GM21528 (cell line): ENCODE measurements at regions not wholly inside any gene's neighbourhood (a gene's known extent, or its start where the extent isn't known, plus 50 kb on each side); places are given as distances from the start of the nearest gene placed in this dataset.
"Not testable (repeated sequence)": the region's sequence is repeated elsewhere in the genome, so short reads cannot be mapped to it uniquely, and the experiment has no call there.

Experiments used
- ATAC-seq: cut with Tn5 transposase; IDR thresholded peaks from one replicate; pipeline ENCODE4 v1.9.1; 2021; ENCODE audit warnings: mild to moderate bottlenecking, moderate library complexity; ENCODE audit not compliant: unreplicated experiment, low FRiP score

GRCh38 chr9:107606149-107606790 is 116.7 kb upstream of the KLF4 start:
- no peak for ATAC-seq

DNA sequence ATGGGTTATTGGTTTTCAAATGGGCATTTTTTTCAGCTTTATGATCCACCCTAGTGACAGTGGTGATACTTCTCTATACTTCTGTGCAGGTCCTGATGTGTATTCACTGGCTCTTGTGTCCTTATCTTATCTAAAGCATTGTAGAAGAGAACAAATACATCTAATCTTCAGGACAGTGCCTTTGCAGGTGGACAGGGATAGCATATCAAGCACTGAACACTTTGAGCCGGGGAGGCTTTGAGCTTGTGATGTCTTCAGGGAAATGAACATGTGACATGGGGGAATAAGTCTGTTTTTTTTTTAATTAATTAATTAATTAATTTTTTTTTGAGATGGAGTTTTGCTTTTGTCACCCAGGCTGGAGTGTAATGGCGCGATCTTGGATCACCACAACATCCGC is 115.5 kb upstream of the KLF4 start:
- ATAC-seq, result no peak

GRCh38 chr9:107603281-107603680 is 113.7 kb upstream of the KLF4 start:
- no peak for ATAC-seq

- no peak for ATAC-seq
Measured at GRCh38 chr9:107600060-107600573, 110.5 kb upstream of the KLF4 start.

DNA sequence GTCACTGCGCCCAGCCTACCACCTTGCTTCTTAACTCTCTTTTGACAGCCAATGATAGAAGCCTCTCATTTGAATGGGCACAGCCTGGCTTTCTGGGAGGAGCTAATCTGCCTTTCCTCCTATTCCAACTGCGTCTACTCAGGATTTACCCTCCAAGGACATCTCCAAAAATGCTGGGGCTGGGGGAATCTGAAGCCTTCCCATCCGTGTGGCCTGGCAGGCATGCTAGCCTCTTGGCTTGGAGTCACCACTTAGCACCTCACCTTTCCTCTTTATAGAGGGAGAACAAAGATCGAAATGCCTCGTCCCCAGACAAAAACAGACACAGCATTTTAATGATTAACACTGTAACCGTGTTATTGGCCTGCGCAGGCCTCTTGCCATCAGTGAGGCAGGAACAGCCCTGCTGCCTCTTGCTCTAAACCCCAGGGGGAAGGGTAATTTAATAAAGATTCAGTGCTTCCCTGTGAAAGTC is 108.2 kb upstream of the KLF4 start:
- ATAC-seq, result no peak

DNA sequence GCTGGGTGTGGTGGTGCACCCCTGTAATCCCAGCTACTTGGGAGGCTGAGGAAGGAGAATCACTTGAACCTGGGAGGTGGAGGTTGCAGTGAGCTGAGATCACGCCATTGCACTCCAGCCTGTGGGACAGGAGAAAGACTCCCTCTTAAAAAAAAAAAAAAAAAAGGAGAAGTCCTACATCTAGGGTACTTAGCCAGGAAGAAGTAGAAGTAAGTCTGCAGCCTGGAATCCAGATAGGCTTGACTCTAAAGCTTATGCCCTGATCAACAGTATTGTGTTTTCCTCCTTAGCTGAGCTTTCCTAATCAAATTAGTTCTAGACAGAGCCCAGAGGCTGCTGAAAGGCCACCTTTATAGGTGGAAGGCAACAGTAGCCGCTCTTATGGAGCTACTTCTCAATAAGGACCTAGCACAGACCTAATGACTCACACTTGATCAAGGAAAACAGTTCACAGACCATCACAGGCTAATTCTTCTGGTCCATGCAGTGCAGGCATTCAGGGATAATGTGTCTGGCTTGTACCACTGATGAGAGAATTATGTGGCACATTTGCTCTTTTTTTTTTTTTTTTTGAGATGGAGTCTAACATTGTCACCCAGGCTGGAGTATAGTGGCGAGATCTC is 105.5 kb upstream of the KLF4 start:
- no peak for ATAC-seq

GRCh38 chr9:107593224-107593870 is 103.8 kb upstream of the KLF4 start:
- no peak for ATAC-seq

- no peak for ATAC-seq
Measured at GRCh38 chr9:107592424-107592823, 102.9 kb upstream of the KLF4 start.

GRCh38 chr9:107591781-107592180 is 102.2 kb upstream of the KLF4 start:
- no peak for ATAC-seq

DNA sequence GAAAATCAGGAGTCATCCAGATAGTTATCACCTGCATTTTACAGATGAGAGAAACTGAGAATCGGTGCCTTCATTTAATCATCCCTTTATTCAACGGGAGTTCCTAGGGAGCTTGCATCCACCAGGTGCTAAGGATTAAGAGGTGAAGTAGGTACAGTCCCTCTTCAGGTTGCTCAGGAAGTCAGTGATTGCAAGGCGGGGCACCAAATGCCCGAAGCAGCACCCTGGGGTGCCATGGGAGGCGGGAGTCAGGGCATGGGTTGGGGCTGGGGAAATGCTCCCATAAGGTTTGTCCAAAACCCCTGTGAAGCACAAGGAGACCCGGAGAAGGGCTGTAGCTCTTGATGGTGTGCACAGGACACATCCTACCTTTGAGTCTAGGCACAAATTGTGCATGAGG is 98.8 kb upstream of the KLF4 start:
- ATAC-seq, result no peak

DNA sequence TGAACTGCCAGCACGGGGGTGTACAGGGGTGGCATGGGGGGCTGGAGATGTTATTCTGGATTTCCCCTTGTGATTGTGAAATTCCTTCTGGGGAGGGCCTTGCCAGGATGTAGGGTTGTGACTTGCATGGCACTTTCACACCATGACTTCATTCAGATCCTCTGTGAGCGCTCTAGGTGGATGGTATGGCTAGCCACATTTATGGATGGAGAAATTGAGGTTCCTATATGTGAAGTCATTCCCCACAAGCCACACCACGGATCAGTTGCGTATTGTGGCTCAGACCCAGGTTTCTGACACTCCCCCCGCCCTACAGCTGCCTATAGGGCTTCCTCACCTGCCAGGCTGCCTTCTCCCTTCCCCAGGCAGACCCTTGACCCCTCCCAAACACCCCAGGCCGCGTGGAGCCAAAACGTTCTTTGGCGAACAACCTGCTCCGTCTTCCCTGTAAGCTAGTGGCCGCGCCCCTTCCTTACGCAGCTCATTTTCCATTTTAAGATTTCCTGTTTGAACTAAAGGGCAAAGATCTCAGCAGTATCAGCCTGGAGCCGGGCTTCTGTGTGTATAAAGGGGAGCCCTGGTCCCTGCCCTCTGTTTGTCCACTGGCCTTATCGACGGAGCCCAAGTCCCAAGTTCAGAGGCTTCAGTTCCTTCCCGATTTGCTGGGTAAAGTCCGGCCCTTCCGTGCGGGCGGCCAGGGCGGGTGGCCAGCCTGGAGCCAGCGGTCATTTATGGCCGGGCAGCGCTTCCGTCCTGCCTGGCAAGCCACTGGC is 97.8 kb upstream of the KLF4 start:
- no peak for ATAC-seq

- ATAC-seq, result no peak
Measured at GRCh38 chr9:107586493-107586892, 96.9 kb upstream of the KLF4 start.

- ATAC-seq, result no peak
Measured at GRCh38 chr9:107585465-107585864, 95.9 kb upstream of the KLF4 start.

- ATAC-seq, result no peak
Measured at GRCh38 chr9:107584944-107585343, 95.4 kb upstream of the KLF4 start.

DNA sequence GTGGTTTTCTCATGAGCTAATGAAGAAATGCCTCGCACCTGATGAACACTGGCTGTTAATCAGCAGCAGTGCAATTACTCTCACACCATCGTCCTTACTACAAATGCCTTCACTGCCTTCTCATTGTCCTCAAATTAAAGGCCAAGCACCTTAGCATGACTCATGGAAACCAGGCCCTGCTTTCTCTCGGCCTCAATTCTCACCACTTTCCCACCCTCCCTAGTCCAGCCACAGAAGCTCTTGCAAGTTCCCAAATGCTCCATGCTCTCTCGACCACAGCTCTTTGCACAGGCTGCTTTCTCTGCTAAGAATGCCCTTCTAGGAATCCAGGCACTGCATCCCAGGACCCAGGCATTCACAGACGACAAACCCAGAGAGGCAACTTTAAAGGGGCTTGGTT is 94.6 kb upstream of the KLF4 start:
- no peak for ATAC-seq

DNA sequence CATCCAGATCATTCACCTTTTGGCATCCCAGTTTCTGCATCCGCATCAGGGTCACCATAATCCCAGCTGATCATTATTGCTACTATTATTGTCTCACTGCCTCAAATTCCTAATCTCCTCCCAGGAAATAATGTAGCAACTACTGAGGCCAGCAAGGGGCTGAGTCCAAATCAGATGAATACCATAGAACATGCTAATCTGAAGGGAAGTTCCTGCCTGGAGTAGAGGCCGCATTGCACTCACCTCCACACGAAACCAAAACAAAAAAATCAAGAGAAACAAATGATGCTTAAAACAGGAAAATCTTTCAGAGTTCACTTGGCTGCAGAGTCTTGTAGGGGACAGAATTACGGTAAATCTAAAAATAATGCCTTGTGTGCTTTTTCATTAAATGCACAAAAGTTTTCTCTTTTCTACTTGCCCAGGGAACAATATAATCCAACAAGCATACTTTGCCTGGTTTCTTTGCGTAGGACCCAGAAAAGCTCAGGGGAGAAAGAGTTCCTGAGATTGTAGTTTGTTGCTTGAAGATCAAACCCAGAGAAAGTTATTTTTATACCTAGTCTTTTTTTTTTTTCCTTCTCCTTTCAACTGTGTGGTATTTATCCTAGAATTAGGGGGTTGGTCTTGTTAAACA is 87.7 kb upstream of the KLF4 start:
- no peak for ATAC-seq

GRCh38 chr9:107571148-107571547 is 81.6 kb upstream of the KLF4 start:
- ATAC-seq, result no peak

DNA sequence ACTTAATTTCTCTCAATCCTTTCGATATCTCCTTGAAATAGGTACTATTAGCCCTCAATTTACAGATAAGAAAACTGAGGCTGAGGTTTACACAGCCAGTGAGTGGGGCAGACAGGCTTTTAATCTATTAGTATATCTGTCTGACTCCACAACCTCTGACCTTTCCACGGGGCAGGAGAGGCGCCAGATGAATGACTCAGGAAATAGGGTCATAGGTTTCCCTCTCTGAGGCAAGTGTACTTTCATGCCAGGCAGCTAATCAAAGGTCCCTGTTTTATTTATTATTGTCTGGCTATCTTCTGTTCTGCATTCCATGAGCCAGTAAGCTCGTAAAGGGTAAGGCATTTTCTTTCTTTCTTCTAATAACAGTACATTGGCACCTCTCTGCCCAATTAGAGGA is 79.6 kb upstream of the KLF4 start:
- ATAC-seq, result no peak

DNA sequence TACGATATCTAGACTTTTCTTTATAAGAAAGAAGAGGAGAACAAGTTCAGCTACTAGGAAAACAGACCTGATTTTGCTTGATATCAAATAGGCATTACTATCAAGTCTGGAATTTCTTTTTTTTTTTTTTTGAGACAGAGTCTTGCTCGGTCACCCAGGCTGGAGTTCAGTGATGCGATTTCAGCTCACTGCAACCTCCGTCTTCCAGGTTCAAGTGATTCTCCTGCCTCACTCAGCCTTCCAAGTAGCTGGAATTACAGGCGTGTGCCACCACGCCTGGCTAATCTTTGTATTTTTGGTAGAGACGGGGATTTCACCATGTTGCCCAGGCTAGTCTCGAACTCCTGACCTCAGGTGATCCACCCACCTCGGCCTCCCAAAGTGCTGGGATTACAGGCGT is 78.8 kb upstream of the KLF4 start:
- ATAC-seq, result not testable (repeated sequence)

DNA sequence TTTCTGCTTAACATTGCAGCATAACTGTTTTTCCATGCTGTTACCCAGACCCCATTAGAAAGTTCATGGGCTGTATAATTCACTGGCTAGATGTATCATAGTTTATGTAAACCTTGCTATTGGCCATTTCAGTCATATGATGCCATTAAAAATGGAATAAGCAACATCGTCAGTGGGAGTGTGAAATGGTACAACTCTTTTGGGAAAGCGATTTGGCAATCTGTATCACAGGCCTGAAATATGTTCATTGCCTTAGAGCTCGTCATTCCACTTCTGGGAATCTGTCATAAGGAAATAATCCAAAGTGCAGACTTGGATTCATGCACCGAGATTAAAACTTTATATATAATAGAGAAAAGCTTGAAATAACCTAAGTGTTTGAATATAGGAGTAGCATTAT is 77.9 kb upstream of the KLF4 start:
- ATAC-seq, result no peak
